T-helper 1 cell (primary cell): ENCODE measurements at regions not wholly inside any gene's neighbourhood (a gene's known extent, or its start where the extent isn't known, plus 50 kb on each side); places are given as distances from the start of the nearest gene placed in this dataset.
"Not testable (repeated sequence)": the region's sequence is repeated elsewhere in the genome, so short reads cannot be mapped to it uniquely, and the experiment has no call there.

ENCODE experiments used
- DNase-seq, 5 donors: peaks; one replicate each; pipeline ENCODE4 v3.0.0-alpha.2; 2012 to 2020

DNA sequence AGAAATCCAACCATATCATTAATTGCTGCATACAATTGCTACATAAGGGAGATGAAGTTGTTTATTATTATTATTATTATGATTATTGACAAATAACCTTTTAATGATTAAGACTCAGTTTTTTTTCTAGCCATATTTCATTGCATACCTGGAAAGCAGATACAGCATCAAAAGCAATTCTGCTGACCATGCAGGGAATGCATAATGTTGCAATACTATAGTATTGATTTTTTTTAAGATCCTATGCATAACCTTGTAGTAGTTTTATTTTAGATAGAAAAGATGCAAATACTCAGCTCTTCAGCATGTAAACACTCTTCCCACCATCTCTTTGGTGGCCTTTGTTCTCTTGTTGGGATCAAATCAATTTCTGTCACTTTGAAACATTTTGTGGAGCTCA is 300.9 kb upstream of the MAP3K7 start:
- no peak for DNase-seq

DNA sequence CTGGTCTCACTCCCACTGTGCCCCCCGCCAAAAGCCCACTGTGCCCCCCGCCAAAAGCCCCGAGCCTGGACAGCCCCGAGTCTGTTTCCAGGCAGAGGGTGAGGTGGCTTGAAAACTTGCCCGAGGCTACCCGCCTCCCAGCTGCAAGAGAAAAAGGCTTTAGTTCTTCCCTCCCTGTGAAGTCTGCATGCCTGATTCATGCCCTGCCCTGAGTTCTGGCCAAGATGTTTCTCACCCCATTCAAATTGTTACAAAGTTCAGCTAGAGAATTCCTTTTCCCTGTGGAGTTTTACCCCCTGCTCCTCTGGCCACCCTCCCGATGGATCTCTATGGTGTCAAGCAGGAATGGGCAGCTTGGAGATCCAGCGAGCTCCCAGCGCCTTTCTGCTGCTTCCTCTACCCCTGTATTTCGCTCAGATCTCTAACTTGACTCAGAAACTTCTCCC is 298.8 kb upstream of the MAP3K7 start:
- no peak for DNase-seq

DNA sequence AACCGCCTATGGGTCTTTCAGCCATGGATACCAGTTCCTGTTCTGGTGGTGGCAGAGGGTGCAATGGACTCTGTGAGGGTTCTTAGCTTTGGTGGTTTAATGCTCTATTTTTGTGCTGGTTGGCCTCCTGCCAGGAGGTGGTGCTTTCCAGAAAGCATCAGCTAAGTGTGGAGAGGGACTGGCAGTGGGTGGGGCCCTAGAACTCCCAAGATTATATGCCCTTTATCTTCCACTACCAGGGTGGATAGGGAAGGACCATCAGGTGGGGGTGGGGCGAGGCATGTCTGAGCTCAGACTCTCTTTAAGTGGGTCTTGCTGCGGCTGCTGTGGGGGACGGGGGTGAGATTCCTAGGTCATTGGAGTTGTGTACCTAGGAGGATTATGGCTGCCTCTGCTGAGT is 298.3 kb upstream of the MAP3K7 start:
- not testable (repeated sequence) for DNase-seq

DNA sequence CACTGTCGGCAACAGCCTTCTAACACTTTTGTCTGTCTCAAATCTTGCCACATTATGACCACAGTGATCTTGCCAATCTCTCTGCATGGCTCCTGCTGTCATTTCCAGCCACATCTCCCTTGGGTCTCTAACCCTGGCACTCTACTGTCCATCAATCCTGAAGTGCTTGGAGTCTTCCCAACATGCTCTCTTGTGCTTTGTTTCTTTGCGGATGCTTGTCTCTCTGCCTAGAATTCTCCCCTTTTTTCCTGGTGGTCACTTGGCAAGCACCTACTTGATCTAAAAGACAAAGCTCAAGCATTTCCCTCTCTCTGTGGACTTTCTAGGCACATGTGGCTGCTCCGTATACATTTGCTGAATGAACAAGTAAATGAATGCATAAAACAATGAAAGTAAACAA is 290.7 kb upstream of the MAP3K7 start:
- DNase-seq: no peak

DNA sequence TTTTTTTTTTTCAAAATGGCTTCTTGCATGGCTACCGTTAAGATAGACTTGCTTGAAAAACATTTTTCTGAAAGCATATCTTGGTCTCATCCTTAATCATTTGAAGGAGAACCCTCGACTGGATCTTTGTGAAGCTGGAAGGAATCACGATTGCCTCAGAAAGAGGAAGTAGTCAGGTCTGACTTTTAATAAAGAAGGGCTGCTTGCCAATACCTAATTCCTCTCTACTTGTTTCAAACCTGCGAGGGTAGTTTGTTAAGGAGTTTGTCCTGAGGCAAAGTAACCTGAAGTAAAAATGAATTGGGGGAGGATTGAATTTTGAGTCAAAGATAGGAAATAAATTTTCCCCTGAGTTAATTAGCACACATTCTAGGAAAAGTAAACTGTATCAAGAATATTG is 288.1 kb upstream of the MAP3K7 start:
- no peak for DNase-seq

DNA sequence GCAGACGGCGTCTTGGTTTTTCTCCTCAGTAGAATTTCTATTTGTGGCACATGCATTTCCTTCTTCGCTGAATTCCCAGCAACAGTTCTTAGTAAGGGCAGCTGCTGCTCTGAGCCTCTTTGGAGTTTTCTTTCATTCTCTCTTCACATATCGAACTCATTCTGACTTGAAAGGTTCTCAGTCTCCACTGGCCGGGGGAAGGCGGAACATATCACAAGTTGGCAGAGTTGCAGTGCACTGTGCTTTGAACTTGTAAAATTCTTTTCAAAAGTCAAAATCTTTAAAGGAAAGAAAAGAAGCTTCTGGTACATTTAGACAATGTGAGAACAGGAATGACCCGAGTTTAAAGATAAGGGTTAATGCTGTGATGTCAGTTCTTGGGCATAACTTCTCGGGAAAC is 286.1 kb upstream of the MAP3K7 start:
- DNase-seq: no peak

DNA sequence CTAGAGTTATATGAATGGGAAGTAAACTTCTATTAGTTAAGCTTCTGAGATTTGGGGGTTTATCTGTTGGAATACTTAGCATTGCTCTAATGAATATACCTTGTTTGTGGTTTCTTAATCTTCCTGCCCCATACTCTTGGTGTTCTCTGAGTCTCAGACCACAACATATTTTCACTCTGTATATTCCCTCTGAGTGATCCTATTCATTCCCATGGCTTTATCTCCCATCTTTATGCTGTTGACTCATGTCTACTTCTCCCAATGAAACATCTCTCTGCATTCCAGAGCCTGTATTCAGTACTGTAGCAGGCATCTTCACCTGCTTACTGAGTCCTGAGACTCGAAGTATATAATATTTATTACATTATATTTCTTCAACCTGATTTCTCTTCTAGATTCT is 283.7 kb upstream of the MAP3K7 start:
- no peak for DNase-seq

DNA sequence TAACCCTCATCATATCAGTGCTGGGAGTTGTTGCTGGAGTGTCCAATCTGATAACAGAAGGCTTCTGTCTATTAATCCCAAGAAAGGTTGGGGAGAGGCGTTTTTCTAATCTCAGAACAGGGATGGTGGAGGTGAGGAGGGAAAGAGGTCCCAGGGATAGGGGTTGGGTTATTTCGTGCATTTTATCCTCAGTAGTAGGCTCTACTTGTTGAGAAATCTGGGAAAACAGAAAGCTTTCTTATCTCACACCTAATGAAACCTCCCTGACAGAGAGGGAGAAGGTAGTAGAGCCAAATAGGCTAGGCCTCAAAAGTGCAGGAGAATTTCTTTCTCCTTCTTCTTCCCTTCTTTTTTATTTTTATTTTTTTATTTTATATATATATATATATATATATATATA is 281.8 kb upstream of the MAP3K7 start:
- DNase-seq: no peak

DNA sequence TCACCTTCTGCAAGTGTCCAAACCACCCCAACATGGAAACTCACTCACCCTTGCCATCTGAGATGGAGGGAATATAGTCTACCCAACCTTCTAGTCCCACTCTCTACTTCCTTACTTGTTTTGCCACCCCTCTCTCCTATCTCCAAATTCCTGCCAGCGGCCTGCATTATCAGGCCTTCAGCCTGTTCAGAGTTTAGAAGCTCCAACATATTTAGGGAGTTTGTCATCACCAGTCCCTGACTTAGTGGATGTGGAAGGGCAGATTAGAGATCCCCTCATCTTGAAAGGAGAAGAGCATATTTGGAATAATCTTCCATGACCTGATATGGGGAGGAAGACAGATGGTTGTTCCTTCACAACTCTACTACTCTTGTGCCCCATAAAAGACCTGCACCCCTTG is 281.4 kb upstream of the MAP3K7 start:
- DNase-seq: no peak

DNA sequence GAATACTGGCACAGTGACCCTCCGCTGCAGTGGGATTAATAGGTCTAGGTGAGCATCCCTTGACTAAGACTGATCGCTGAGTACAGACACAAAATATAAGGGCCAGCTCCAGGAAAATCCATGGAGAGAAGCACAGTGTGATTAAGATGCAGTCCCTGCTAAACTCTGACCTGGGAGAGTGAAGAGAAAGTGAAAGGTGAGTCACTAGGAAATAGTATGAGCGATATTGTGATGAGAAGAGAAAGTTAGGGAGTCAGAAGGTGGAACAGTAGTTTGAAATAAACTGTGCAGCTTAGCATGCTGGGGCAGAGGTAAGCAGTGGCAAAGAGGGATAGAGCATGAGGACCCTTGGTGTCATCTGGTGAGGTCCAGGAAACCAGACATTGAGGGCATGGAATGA is 278.6 kb upstream of the MAP3K7 start:
- DNase-seq: no peak

DNA sequence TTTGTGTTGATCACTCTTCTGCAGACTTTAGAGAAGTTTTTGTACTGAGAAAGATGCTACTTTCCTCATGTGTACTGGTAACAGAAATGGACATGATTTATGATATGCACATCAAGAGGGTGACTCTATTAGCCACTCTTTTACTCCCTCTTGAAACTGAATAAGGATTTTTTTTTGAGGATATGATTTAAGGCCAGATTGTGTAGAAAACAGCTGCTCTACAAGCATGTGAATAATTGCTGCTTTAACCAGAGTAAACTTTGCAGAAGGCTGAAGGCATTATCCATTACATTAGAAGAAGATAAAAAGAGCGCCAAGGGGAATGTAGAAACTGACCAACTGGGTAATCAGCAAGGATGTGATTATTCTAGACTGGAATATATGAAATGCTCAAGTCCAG is 276.2 kb upstream of the MAP3K7 start:
- DNase-seq: no peak

DNA sequence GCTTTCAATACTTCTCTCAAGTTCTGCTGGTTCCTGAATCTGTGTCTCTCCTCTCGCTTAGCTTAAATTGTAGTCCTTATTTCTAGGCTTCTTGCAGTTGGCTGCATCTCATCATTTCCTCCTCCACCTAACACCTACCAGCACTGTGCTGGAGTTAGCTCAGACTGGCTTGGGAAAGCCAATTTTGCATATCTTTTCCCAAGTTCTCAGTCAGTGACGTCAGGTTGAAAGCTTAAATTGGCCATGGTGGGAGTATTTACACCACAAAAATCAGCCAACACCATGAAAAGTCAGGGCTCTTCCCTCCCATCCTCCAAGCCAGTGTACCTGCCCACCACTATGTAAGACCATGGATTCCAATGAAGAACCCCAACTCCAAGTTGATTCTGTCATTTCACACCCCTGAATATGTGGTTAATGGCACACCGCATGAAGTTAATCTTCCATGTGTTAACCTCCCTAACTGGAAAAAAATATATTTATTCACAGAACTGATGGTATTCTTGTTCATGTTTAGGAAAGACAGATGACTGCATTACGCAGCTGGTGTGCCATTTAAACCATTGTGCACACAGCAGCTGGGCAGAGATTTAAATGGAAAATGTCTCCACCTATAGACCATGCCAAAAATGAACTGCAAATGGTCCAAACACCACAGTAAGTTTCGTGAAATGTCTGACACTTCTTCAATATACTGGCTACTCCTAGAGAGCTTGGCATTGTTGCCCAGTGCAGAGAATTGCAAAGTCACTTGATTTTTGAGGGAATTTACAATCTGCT is 274.1 kb upstream of the MAP3K7 start:
- DNase-seq: no peak

DNA sequence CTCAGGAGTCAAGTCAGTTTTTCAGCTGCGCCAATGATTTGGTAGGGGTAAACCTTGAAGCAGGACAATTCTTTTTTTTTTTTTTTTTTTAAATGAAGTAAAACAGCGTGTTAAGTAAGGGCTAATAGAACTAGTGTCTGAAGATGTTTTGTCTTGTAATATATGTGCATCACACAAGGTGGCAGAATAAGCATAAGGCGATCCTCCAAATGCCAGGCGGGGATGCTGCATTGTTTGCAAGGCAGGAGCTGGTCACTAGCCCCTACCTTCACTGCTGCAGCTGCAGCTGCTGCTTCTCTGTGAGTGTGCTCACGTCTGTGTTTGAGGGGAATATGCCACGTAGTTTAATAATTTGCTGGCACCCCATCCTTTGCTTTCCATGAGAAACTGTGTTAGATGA is 272.7 kb upstream of the MAP3K7 start:
- DNase-seq: no peak

DNA sequence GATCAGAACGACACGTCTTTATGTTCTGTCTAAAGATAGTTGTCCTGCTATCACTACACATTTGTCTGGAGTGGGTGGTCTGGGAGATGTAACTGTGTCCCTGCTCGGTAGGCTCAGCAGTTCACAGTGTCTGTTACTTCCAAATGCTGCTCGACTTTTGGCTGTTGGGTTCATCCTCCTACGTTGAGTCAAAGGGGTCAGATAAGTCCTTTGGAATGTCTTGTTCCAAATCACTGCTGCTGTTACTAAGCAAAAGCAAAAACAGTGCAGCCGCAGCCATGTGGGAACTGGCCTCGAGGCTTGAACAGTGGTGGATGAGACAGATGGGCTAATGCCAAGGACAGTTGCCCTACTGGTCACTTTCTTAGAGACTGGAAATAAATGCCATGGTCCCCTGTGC is 272.2 kb upstream of the MAP3K7 start:
- DNase-seq: no peak

DNA sequence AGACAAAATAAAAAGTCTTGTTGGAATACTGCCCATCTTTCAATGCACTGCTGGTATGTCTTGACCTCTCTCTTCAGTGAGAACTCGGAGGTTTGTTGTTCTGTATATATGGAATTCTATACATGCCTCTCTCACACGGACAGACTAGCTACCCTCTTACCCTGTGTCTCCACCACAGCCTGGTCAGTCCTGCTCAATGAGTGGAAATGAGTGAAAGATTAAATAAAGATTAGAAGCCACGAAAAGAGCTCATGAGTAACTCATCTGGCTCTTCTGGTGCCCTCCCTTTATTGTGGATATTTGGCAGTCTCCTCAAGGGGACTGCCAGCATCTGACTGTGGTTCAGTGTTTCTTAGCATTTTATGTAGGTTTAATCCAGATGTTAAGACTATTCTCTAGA is 262.8 kb upstream of the MAP3K7 start:
- DNase-seq: no peak

DNA sequence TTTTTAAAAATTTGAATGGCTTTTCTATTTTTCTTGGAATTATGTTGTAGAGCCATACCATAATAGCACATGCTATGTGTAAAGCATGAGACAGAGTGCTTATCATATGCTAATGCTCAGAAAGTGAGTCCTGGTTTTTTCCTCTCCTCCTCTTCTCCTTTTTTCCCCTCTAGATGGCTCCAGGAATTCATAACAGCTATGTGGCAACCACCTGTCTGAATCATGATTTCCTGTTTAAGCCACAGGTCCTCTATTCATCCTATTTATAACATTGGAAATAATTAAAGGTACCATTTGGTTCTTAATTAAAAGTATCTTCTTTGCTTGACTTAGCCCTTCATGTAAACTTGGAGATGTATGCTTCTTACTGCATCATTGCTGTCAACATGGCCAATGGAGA is 260.0 kb upstream of the MAP3K7 start:
- no peak for DNase-seq

DNA sequence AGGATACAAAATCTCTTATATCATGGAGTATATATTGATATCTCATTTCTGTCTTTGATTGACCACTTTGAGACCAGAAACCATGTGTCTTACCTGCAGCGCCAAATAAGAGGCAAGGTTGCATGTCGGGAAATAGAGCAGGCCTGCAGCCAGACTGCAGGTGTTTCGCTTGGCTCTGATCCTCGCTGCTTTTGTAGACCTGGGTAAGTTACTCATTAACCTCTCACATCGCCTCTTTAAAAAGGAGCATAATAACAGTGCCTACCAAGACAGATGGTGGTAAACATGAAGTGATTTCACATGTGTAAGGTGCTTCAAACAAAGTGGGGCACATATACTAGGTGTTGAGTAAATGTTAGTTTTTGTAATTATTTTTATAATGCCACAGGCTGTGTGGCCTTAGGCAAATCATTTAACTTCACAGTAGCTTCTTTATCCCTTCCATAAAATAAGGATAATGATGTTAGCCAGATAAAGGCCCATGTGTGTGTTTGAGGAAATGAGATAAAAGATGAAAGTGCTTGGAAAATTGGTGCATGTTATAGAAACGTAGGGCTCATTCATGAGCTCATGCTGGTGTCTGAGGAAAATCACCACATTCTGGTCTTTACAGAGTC is 248.8 kb upstream of the MAP3K7 start:
- DNase-seq: no peak

DNA sequence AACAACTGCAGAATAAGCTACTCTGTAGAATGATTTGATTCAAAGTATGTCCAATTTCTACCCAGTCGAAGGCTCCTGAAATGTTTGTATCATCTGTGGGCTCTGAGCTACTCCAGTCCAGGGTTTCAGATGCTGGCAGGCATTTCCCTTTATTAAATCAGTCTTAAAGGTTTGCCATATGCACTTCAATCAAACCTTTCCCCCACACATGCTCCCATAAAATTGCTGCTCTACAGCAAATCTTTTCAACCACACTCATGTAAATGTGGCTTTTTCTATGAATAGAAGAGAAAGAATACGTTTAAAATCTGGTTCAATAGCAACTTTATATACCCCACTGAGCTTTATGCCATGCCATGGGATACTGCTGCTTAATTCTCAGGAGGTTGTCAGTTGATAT is 242.4 kb upstream of the MAP3K7 start:
- no peak for DNase-seq

DNA sequence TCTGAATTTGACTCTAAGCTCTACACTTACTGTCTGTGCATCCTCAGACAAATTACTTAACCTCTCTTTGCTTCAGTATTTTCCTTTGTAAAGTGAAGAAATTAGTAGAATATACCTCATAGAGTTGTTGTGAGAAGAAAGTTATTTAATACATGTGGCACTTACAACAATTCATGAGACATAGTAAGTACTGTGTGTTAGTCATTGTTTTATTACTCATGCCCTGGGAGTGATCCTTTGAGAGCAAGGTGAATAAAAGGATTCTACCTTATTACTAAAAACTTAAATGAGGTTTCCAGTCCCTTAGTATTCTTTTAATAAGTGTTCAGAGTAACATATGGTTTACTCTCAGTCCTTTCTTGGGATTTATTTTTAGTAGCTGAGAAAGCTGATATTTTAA is 233.6 kb upstream of the MAP3K7 start:
- DNase-seq: no peak

DNA sequence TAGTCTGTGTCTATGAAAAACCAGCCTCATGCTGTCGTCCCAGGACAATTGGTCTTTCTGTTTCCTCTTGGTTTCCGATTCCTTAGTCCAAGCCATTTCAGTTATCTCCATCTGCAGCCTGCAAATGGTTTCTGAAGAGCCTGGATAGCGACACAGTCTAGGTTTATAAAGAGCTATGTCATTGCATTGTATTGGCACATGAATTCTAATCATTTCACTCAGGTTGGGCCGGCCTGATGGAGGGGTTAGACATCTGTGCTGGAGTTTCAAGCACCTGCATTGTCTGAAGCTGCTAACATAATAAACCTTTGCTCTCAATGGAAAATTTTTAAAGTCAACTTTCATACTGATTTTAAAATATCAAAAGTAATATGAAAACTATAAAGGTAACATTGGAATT is 232.6 kb upstream of the MAP3K7 start:
- no peak for DNase-seq

DNA sequence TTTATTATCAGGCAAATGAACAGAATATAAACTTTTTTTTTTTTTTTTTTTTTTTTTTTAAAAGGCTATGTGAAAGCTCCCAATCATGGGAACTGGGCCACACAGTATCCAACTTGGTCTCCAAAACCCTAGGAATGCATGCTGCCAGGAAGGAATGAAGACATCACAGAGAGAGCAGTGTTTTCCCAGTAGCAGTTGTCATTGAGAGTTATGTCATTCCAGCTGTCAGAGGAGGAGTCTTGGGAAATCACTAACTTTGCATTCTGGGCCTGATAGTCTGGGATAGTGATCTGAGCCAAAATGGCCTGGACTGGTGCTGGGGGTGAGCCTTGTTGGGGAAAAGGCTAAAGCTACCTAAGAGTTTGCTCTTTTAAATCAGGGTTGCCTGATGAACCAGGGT is 231.3 kb upstream of the MAP3K7 start:
- no peak for DNase-seq

DNA sequence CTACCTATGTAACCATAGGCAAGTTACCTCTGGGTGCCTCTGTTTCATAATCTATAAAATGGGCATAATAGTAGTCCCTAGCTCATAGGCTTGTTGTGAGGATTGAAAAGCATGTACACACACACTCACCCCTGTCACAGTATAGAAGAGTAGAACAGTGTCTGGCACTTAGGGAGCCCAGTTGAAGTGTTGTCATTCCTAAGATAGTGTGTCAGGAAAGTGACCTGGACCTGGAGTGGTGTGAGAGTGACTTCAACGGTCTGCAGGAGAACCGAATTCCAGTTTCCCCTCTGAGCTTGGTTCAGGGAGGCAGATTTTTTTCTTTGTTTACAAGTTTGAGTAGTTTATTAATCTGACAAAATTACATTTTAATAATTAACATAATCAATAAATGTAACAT is 229.9 kb upstream of the MAP3K7 start:
- no peak for DNase-seq

DNA sequence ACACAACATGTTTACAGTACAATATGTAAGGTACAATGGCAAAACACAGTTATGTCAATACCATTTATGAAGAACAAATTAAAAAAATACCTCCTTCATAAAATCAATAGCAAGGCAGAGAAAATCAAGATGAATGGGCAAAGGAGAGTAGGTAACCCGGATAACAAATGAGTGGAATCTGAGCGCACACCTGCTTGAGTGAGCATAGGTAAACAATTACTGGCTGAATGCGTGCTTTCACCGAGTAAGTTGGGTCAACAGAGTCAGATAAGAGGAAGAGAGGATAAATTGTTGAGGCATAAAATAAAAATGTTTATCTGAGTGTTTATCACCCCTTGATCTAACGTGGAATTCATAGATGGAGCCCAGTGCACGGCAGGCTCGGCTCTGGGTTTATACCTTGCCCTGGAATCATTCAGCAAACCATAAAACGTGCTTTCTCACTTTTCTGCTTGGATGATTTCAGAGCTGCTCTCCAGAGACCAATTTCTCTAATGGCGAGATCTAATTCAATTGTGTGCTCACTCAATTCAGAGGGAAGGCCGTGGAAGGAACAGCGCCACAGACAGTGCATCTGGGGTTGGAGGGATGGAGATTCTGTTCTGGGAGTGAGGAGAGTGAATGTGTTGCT is 224.8 kb upstream of the MAP3K7 start:
- no peak for DNase-seq

DNA sequence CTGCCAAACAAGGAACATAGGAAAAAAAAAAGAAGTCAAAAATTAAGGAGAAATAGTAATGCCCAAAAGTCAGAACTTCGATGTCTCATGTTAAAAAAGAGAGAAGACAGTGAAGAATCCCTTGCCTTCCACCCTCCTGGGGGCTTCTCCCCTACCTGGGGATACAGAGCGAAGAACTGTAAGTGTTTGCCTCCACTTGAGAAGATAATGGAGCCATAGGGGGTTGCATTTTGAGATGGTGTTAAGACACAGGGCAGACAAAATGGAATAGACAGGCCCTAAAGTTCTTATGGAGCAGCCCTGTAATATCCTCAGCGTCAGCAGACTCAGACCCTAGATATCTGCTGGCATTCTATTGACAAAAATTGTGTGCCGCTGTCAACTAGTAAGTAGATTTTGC is 222.2 kb upstream of the MAP3K7 start:
- no peak for DNase-seq
